GM23248 (cell line): ENCODE measurements at regions not wholly inside any gene's neighbourhood (a gene's known extent, or its start where the extent isn't known, plus 50 kb on each side); places are given as distances from the start of the nearest gene placed in this dataset.

Experiments used
- EZH2 ChIP-seq: fragments of 200-600 bp; sonication (generic); IDR thresholded peaks from 2 replicates; pipeline ENCODE4 v1.6.1; 2018; ENCODE audit warnings: antibody characterized with exemption, mild to moderate bottlenecking; ENCODE audit not compliant: insufficient read depth, poor library complexity, severe bottlenecking
- EZH2phosphoT487 ChIP-seq: fragments of 200-600 bp; sonication (generic); IDR thresholded peaks from 2 replicates; pipeline ENCODE4 v1.6.1; 2018; ENCODE audit warnings: antibody characterized with exemption, moderate library complexity, mild to moderate bottlenecking, low read depth; ENCODE audit not compliant: insufficient read depth

GRCh38 chr5:144088206-144089064 is 82.0 kb downstream of the YIPF5 start:
- TF ChIP-seq EZH2phosphoT487: no peak
- TF ChIP-seq EZH2: no peak
